ENCODE measurements at regions not wholly inside any gene's neighbourhood (a gene's known extent, or its start where the extent isn't known, plus 50 kb on each side); places are given as distances from the start of the nearest gene placed in this dataset.

- no peak overlapping the region for H3K9ac ChIP-seq (ENCODE audit: low read length)
- no peaks in the 10 kb centered on the region for H3K9me3 ChIP-seq (ENCODE audit: control insufficient read depth, insufficient read depth, low read depth, low read length)
- peaks cover 15% of the 10 kb centered on the region; the same call in 1 of the 2 replicates for H3K4me1 ChIP-seq (ENCODE audit: control insufficient read depth, insufficient read depth, low read length)
- no peaks in the 10 kb centered on the region for H3K36me3 ChIP-seq (ENCODE audit: control insufficient read depth, insufficient read depth, low read length)
- H3K4me3 ChIP-seq (ENCODE audit: low read depth, low read length): no peak overlapping the region
- no peak overlapping the region for H3K27ac ChIP-seq (ENCODE audit: low read depth, low read length)
- H3K27me3 ChIP-seq (ENCODE audit: control insufficient read depth, insufficient read depth, low read length): peaks cover 18% of the 10 kb centered on the region; the same call in 1 of the 2 replicates
Measured at GRCh38 chr4:3703677-3704521, 62.3 kb upstream of the ADRA2C start.

GRCh38 chr4:3703343-3703676, 62.9 kb upstream of the ADRA2C start:
- peaks cover 15% of the 10 kb centered on the region; the same call in 1 of the 2 replicates for H3K4me1 ChIP-seq (ENCODE audit: control insufficient read depth, insufficient read depth, low read length)
- peaks cover 18% of the 10 kb centered on the region; the same call in 1 of the 2 replicates for H3K27me3 ChIP-seq (ENCODE audit: control insufficient read depth, insufficient read depth, low read length)
- no peak overlapping the region for H3K4me3 ChIP-seq (ENCODE audit: low read depth, low read length)
- no peak overlapping the region for H3K27ac ChIP-seq (ENCODE audit: low read depth, low read length)
- no peaks in the 10 kb centered on the region for H3K36me3 ChIP-seq (ENCODE audit: control insufficient read depth, insufficient read depth, low read length)
- H3K9ac ChIP-seq (ENCODE audit: low read length): no peak overlapping the region
- no peaks in the 10 kb centered on the region for H3K9me3 ChIP-seq (ENCODE audit: control insufficient read depth, insufficient read depth, low read depth, low read length)

GRCh38 chr4:3702561-3703221, 63.5 kb upstream of the ADRA2C start:
- no peak overlapping the region for H3K27ac ChIP-seq (ENCODE audit: low read depth, low read length)
- no peaks in the 10 kb centered on the region for H3K9me3 ChIP-seq (ENCODE audit: control insufficient read depth, insufficient read depth, low read depth, low read length)
- H3K9ac ChIP-seq (ENCODE audit: low read length): no peak overlapping the region

GRCh38 chr4:3701736-3702560, 64.2 kb upstream of the ADRA2C start:
- peaks cover 18% of the 10 kb centered on the region; the same call in 1 of the 2 replicates for H3K27me3 ChIP-seq (ENCODE audit: control insufficient read depth, insufficient read depth, low read length)
- H3K27ac ChIP-seq (ENCODE audit: low read depth, low read length): no peak overlapping the region
- no peak overlapping the region for H3K9ac ChIP-seq (ENCODE audit: low read length)

More at GRCh38 chr4:3702561-3703221, 63.5 kb upstream of the ADRA2C start:
- peaks cover 18% of the 10 kb centered on the region; the same call in 1 of the 2 replicates for H3K27me3 ChIP-seq (ENCODE audit: control insufficient read depth, insufficient read depth, low read length)
- H3K36me3 ChIP-seq (ENCODE audit: control insufficient read depth, insufficient read depth, low read length): no peaks in the 10 kb centered on the region
- H3K4me3 ChIP-seq (ENCODE audit: low read depth, low read length): no peak overlapping the region
- peaks cover 12% of the 10 kb centered on the region; the same call in 1 of the 2 replicates for H3K4me1 ChIP-seq (ENCODE audit: control insufficient read depth, insufficient read depth, low read length)

GRCh38 chr4:3701271-3701734, 64.9 kb upstream of the ADRA2C start:
- peaks cover 18% of the 10 kb centered on the region; the same call in 1 of the 2 replicates for H3K27me3 ChIP-seq (ENCODE audit: control insufficient read depth, insufficient read depth, low read length)
- H3K4me1 ChIP-seq (ENCODE audit: control insufficient read depth, insufficient read depth, low read length): peaks cover 12% of the 10 kb centered on the region; the same call in 1 of the 2 replicates
- peaks cover 7% of the 10 kb centered on the region; the same call in 1 of the 2 replicates for H3K9me3 ChIP-seq (ENCODE audit: control insufficient read depth, insufficient read depth, low read depth, low read length)
- H3K9ac ChIP-seq (ENCODE audit: low read length): no peak overlapping the region
- H3K4me3 ChIP-seq (ENCODE audit: low read depth, low read length): no peak overlapping the region
- no peak overlapping the region for H3K27ac ChIP-seq (ENCODE audit: low read depth, low read length)
- H3K36me3 ChIP-seq (ENCODE audit: control insufficient read depth, insufficient read depth, low read length): no peaks in the 10 kb centered on the region

More at GRCh38 chr4:3701736-3702560, 64.2 kb upstream of the ADRA2C start:
- Histone ChIP-seq H3K9me3 (ENCODE audit: control insufficient read depth, insufficient read depth, low read depth, low read length) (peaks cover 4% of the 10 kb centered on the region; the same call in 1 of the 2 replicates), H3K36me3 (ENCODE audit: control insufficient read depth, insufficient read depth, low read length) (no peaks in the 10 kb centered on the region), H3K4me3 (ENCODE audit: low read depth, low read length) (no peak overlapping the region), H3K4me1 (ENCODE audit: control insufficient read depth, insufficient read depth, low read length) (peaks cover 12% of the 10 kb centered on the region; the same call in 1 of the 2 replicates)

GRCh38 chr4:3700736-3701135, 65.4 kb upstream of the ADRA2C start:
- H3K4me3 ChIP-seq (ENCODE audit: low read depth, low read length): no peak overlapping the region
- peaks cover 12% of the 10 kb centered on the region; the same call in 1 of the 2 replicates for H3K4me1 ChIP-seq (ENCODE audit: control insufficient read depth, insufficient read depth, low read length)
- H3K27me3 ChIP-seq (ENCODE audit: control insufficient read depth, insufficient read depth, low read length): peaks cover 18% of the 10 kb centered on the region; the same call in 1 of the 2 replicates

GRCh38 chr4:3700223-3700622, 66.0 kb upstream of the ADRA2C start:
- H3K27me3 ChIP-seq (ENCODE audit: control insufficient read depth, insufficient read depth, low read length): peaks cover 18% of the 10 kb centered on the region; the same call in 1 of the 2 replicates
- no peak overlapping the region for H3K4me3 ChIP-seq (ENCODE audit: low read depth, low read length)
- no peaks in the 10 kb centered on the region for H3K36me3 ChIP-seq (ENCODE audit: control insufficient read depth, insufficient read depth, low read length)
- no peak overlapping the region for H3K9ac ChIP-seq (ENCODE audit: low read length)
- H3K4me1 ChIP-seq (ENCODE audit: control insufficient read depth, insufficient read depth, low read length): peaks cover 12% of the 10 kb centered on the region; the same call in 1 of the 2 replicates
- H3K9me3 ChIP-seq (ENCODE audit: control insufficient read depth, insufficient read depth, low read depth, low read length): peaks cover 7% of the 10 kb centered on the region; the same call in 1 of the 2 replicates
- H3K27ac ChIP-seq (ENCODE audit: low read depth, low read length): no peak overlapping the region

More at GRCh38 chr4:3700736-3701135, 65.4 kb upstream of the ADRA2C start:
- H3K9ac ChIP-seq (ENCODE audit: low read length): no peak overlapping the region
- H3K27ac ChIP-seq (ENCODE audit: low read depth, low read length): no peak overlapping the region
- peaks cover 7% of the 10 kb centered on the region; the same call in 1 of the 2 replicates for H3K9me3 ChIP-seq (ENCODE audit: control insufficient read depth, insufficient read depth, low read depth, low read length)
- no peaks in the 10 kb centered on the region for H3K36me3 ChIP-seq (ENCODE audit: control insufficient read depth, insufficient read depth, low read length)

- H3K9ac ChIP-seq (ENCODE audit: low read length): no peak overlapping the region
- H3K36me3 ChIP-seq (ENCODE audit: control insufficient read depth, insufficient read depth, low read length): no peaks in the 10 kb centered on the region
- H3K4me1 ChIP-seq (ENCODE audit: control insufficient read depth, insufficient read depth, low read length): peaks cover 12% of the 10 kb centered on the region; the same call in 1 of the 2 replicates
- H3K27me3 ChIP-seq (ENCODE audit: control insufficient read depth, insufficient read depth, low read length): peaks cover 14% of the 10 kb centered on the region; the same call in 1 of the 2 replicates
- no peak overlapping the region for H3K27ac ChIP-seq (ENCODE audit: low read depth, low read length)
- H3K4me3 ChIP-seq (ENCODE audit: low read depth, low read length): no peak overlapping the region
- H3K9me3 ChIP-seq (ENCODE audit: control insufficient read depth, insufficient read depth, low read depth, low read length): peaks cover 7% of the 10 kb centered on the region; the same call in 1 of the 2 replicates
Measured at GRCh38 chr4:3699678-3700077, 66.5 kb upstream of the ADRA2C start.

- H3K9me3 ChIP-seq (ENCODE audit: control insufficient read depth, insufficient read depth, low read depth, low read length): peaks cover 7% of the 10 kb centered on the region; the same call in 1 of the 2 replicates
- H3K27ac ChIP-seq (ENCODE audit: low read depth, low read length): no peak overlapping the region
- H3K4me1 ChIP-seq (ENCODE audit: control insufficient read depth, insufficient read depth, low read length): peaks cover 12% of the 10 kb centered on the region; the same call in 1 of the 2 replicates
- peaks cover 10% of the 10 kb centered on the region; the same call in 1 of the 2 replicates for H3K27me3 ChIP-seq (ENCODE audit: control insufficient read depth, insufficient read depth, low read length)
- H3K4me3 ChIP-seq (ENCODE audit: low read depth, low read length): no peak overlapping the region
- no peaks in the 10 kb centered on the region for H3K36me3 ChIP-seq (ENCODE audit: control insufficient read depth, insufficient read depth, low read length)
- no peak overlapping the region for H3K9ac ChIP-seq (ENCODE audit: low read length)
Measured at GRCh38 chr4:3699261-3699660, 66.9 kb upstream of the ADRA2C start.

- H3K4me1 ChIP-seq (ENCODE audit: control insufficient read depth, insufficient read depth, low read length): peaks cover 3% of the 10 kb centered on the region; the same call in 1 of the 2 replicates
- no peaks in the 10 kb centered on the region for H3K36me3 ChIP-seq (ENCODE audit: control insufficient read depth, insufficient read depth, low read length)
- H3K9ac ChIP-seq (ENCODE audit: low read length): no peak overlapping the region
- H3K4me3 ChIP-seq (ENCODE audit: low read depth, low read length): no peak overlapping the region
- H3K27me3 ChIP-seq (ENCODE audit: control insufficient read depth, insufficient read depth, low read length): no peaks in the 10 kb centered on the region
- H3K9me3 ChIP-seq (ENCODE audit: control insufficient read depth, insufficient read depth, low read depth, low read length): peaks cover 7% of the 10 kb centered on the region; the same call in 1 of the 2 replicates
- no peak overlapping the region for H3K27ac ChIP-seq (ENCODE audit: low read depth, low read length)
Measured at GRCh38 chr4:3697033-3697432, 69.2 kb upstream of the ADRA2C start.

Measured in HUES6 (cell line).